ENCODE measurements at regions not wholly inside any gene's neighbourhood (a gene's known extent, or its start where the extent isn't known, plus 50 kb on each side); places are given as distances from the start of the nearest gene placed in this dataset.

GRCh38 chr6:119649531-119649930 is 300.0 kb upstream of the MAN1A1 start:
- H3K27ac Mint-ChIP-seq = no peak overlapping the region
- H3K4me1 Mint-ChIP-seq = no peaks in the 10 kb centered on the region
- H3K36me3 Mint-ChIP-seq = no peaks in the 10 kb centered on the region
- peaks cover 2% of the 10 kb centered on the region for H3K27me3 Mint-ChIP-seq
- no peaks in the 10 kb centered on the region for H3K9me3 Mint-ChIP-seq
- no peak overlapping the region for H3K4me3 Mint-ChIP-seq

- Mint-ChIP-seq H3K4me1 (no peaks in the 10 kb centered on the region), H3K27ac (no peak overlapping the region), H3K9me3 (no peaks in the 10 kb centered on the region), H3K36me3 (no peaks in the 10 kb centered on the region), H3K4me3 (no peak overlapping the region), H3K27me3 (peaks cover 2% of the 10 kb centered on the region)
Observed at GRCh38 chr6:119647309-119647708, 297.7 kb upstream of the MAN1A1 start.

- no peaks in the 10 kb centered on the region for H3K4me1 Mint-ChIP-seq
- no peaks in the 10 kb centered on the region for H3K9me3 Mint-ChIP-seq
- no peaks in the 10 kb centered on the region for H3K36me3 Mint-ChIP-seq
- no peak overlapping the region for H3K4me3 Mint-ChIP-seq
- no peak overlapping the region for H3K27ac Mint-ChIP-seq
- H3K27me3 Mint-ChIP-seq = peaks cover 2% of the 10 kb centered on the region
Observed at GRCh38 chr6:119643876-119644275, 294.3 kb upstream of the MAN1A1 start.

- no peaks in the 10 kb centered on the region for H3K4me1 Mint-ChIP-seq
- H3K36me3 Mint-ChIP-seq = no peaks in the 10 kb centered on the region
- H3K9me3 Mint-ChIP-seq = no peaks in the 10 kb centered on the region
- H3K27ac Mint-ChIP-seq = no peak overlapping the region
- H3K27me3 Mint-ChIP-seq = no peaks in the 10 kb centered on the region
- no peak overlapping the region for H3K4me3 Mint-ChIP-seq
Observed at GRCh38 chr6:119637768-119638167, 288.2 kb upstream of the MAN1A1 start.

GRCh38 chr6:119636060-119636459 is 286.5 kb upstream of the MAN1A1 start:
- Mint-ChIP-seq H3K27me3 (no peaks in the 10 kb centered on the region), H3K27ac (no peak overlapping the region), H3K4me1 (no peaks in the 10 kb centered on the region), H3K36me3 (no peaks in the 10 kb centered on the region), H3K4me3 (no peak overlapping the region), H3K9me3 (no peaks in the 10 kb centered on the region)

- no peaks in the 10 kb centered on the region for H3K36me3 Mint-ChIP-seq
- no peak overlapping the region for H3K4me3 Mint-ChIP-seq
- H3K9me3 Mint-ChIP-seq = no peaks in the 10 kb centered on the region
- no peaks in the 10 kb centered on the region for H3K4me1 Mint-ChIP-seq
- H3K27ac Mint-ChIP-seq = no peak overlapping the region
- H3K27me3 Mint-ChIP-seq = peaks cover 3% of the 10 kb centered on the region
Observed at GRCh38 chr6:119633461-119633860, 283.9 kb upstream of the MAN1A1 start.

- H3K4me1 Mint-ChIP-seq = no peaks in the 10 kb centered on the region
- peaks cover 3% of the 10 kb centered on the region for H3K27me3 Mint-ChIP-seq
- no peaks in the 10 kb centered on the region for H3K36me3 Mint-ChIP-seq
- H3K4me3 Mint-ChIP-seq = no peak overlapping the region
- no peaks in the 10 kb centered on the region for H3K9me3 Mint-ChIP-seq
- no peak overlapping the region for H3K27ac Mint-ChIP-seq
Observed at GRCh38 chr6:119630561-119631192, 281.1 kb upstream of the MAN1A1 start.

- Mint-ChIP-seq H3K4me3 (no peak overlapping the region), H3K4me1 (no peaks in the 10 kb centered on the region), H3K36me3 (no peaks in the 10 kb centered on the region), H3K27ac (no peak overlapping the region), H3K27me3 (peaks cover 3% of the 10 kb centered on the region), H3K9me3 (no peaks in the 10 kb centered on the region)
Observed at GRCh38 chr6:119628691-119629594, 279.4 kb upstream of the MAN1A1 start.

GRCh38 chr6:119627908-119628669 is 278.5 kb upstream of the MAN1A1 start:
- no peaks in the 10 kb centered on the region for H3K36me3 Mint-ChIP-seq
- no peaks in the 10 kb centered on the region for H3K9me3 Mint-ChIP-seq
- H3K27ac Mint-ChIP-seq = no peak overlapping the region
- no peaks in the 10 kb centered on the region for H3K4me1 Mint-ChIP-seq
- peaks cover 3% of the 10 kb centered on the region for H3K27me3 Mint-ChIP-seq
- H3K4me3 Mint-ChIP-seq = no peak overlapping the region

GRCh38 chr6:119626884-119627619 is 277.5 kb upstream of the MAN1A1 start:
- Mint-ChIP-seq H3K27me3 (peaks cover 3% of the 10 kb centered on the region), H3K4me1 (no peaks in the 10 kb centered on the region), H3K9me3 (no peaks in the 10 kb centered on the region), H3K27ac (peak overlapping the region; percentile 41), H3K36me3 (no peaks in the 10 kb centered on the region), H3K4me3 (no peak overlapping the region)

- Mint-ChIP-seq H3K27me3 (peaks cover 2% of the 10 kb centered on the region), H3K36me3 (no peaks in the 10 kb centered on the region), H3K9me3 (no peaks in the 10 kb centered on the region), H3K4me3 (no peak overlapping the region), H3K27ac (no peak overlapping the region), H3K4me1 (no peaks in the 10 kb centered on the region)
Observed at GRCh38 chr6:119620846-119621555, 271.4 kb upstream of the MAN1A1 start.

- H3K9me3 Mint-ChIP-seq = no peaks in the 10 kb centered on the region
- H3K36me3 Mint-ChIP-seq = no peaks in the 10 kb centered on the region
- H3K27me3 Mint-ChIP-seq = peaks cover 3% of the 10 kb centered on the region
- no peak overlapping the region for H3K27ac Mint-ChIP-seq
- no peaks in the 10 kb centered on the region for H3K4me1 Mint-ChIP-seq
- H3K4me3 Mint-ChIP-seq = no peak overlapping the region
Observed at GRCh38 chr6:119614138-119614537, 264.6 kb upstream of the MAN1A1 start.

- H3K4me1 Mint-ChIP-seq = no peaks in the 10 kb centered on the region
- H3K4me3 Mint-ChIP-seq = no peak overlapping the region
- H3K36me3 Mint-ChIP-seq = no peaks in the 10 kb centered on the region
- H3K27me3 Mint-ChIP-seq = peaks cover 3% of the 10 kb centered on the region
- no peaks in the 10 kb centered on the region for H3K9me3 Mint-ChIP-seq
- H3K27ac Mint-ChIP-seq = no peak overlapping the region
Observed at GRCh38 chr6:119612911-119613381, 263.4 kb upstream of the MAN1A1 start.

GRCh38 chr6:119612176-119612891 is 262.8 kb upstream of the MAN1A1 start:
- H3K4me3 Mint-ChIP-seq = no peak overlapping the region
- H3K27ac Mint-ChIP-seq = no peak overlapping the region
- no peaks in the 10 kb centered on the region for H3K4me1 Mint-ChIP-seq
- H3K27me3 Mint-ChIP-seq = peaks cover 3% of the 10 kb centered on the region
- H3K36me3 Mint-ChIP-seq = no peaks in the 10 kb centered on the region
- no peaks in the 10 kb centered on the region for H3K9me3 Mint-ChIP-seq
